ENCODE measurements at regions not wholly inside any gene's neighbourhood (a gene's known extent, or its start where the extent isn't known, plus 50 kb on each side); places are given as distances from the start of the nearest gene placed in this dataset.

GRCh38 chr15:59751552-59752413 lies 62.7 kb upstream of the BNIP2 start:
- ChIA-PET CTCF (interaction anchor here (0.6 to 1.3 kb wide), 5 partner anchors 10 to 576 kb away, joined by 3 to 5 read pairs (median 4); no protein-coding TSS in a partner anchor), RAD21 (ENCODE audit: low non-redundant PET in 1 of 2, low total read pairs in 2 of 2, uncharacterized antibody in 2 of 2, unreplicated experiment in 2 of 2) (no interaction called here), POLR2A (no interaction called here)
- Histone ChIP-seq H3K79me2 (ENCODE audit: insufficient read depth, low read length) (no peaks in the 10 kb centered on the region), H3K27ac (ENCODE audit: low read depth, low read length) (no peak overlapping the region), H3K27me3 (ENCODE audit: insufficient read depth, low read length) (peaks cover 59% of the 10 kb centered on the region), H3K4me1 (ENCODE audit: control insufficient read depth in 1 of 2, insufficient read depth in 2 of 2, low read length in 2 of 2) (no peaks in the 10 kb centered on the region), H3K9me3 (ENCODE audit: control insufficient read depth in 1 of 2, insufficient read depth in 1 of 2, low read depth in 1 of 2, low read length in 2 of 2) (no peaks in the 10 kb centered on the region), H4K20me1 (ENCODE audit: insufficient read depth) (no peaks in the 10 kb centered on the region), H3K36me3 (ENCODE audit: control insufficient read depth in 1 of 2, insufficient read depth in 2 of 2, low read length in 2 of 2) (no peaks in the 10 kb centered on the region), H3K9ac (ENCODE audit: low read length) (no peak overlapping the region), H3K4me2 (ENCODE audit: low read length) (no peak overlapping the region), H3K4me3 (replicated peaks in 1 of 2; ENCODE audit: low read depth in 1 of 2, low read length in 2 of 2) (no peak overlapping the region), H3K9me2 (ENCODE audit: insufficient read depth) (no peaks in the 10 kb centered on the region), H2AFZ (ENCODE audit: low read depth, low read length, poor library complexity, severe bottlenecking) (no peak overlapping the region)
- intact Hi-C loops (cut with micrococcal nuclease) = loop anchor here (10.0 kb wide), 1 partner anchor 773 kb away; no protein-coding TSS in a partner anchor
- DNase-seq (ENCODE audit: low read depth, low spot score) (peak; percentile 10), ATAC-seq (peak; percentile 73)
- BruUV-seq (replicated peaks) = no TSS peak
- TF ChIP-seq, protein P1, sequence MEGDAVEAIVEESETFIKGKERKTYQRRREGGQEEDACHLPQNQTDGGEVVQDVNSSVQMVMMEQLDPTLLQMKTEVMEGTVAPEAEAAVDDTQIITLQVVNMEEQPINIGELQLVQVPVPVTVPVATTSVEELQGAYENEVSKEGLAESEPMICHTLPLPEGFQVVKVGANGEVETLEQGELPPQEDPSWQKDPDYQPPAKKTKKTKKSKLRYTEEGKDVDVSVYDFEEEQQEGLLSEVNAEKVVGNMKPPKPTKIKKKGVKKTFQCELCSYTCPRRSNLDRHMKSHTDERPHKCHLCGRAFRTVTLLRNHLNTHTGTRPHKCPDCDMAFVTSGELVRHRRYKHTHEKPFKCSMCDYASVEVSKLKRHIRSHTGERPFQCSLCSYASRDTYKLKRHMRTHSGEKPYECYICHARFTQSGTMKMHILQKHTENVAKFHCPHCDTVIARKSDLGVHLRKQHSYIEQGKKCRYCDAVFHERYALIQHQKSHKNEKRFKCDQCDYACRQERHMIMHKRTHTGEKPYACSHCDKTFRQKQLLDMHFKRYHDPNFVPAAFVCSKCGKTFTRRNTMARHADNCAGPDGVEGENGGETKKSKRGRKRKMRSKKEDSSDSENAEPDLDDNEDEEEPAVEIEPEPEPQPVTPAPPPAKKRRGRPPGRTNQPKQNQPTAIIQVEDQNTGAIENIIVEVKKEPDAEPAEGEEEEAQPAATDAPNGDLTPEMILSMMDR (IDR thresholded peaks at IDR 0.05 in 2 of 3, conservative IDR thresholded peaks at IDR 0.05 in 1 of 3; ENCODE audit: borderline replicate concordance in 1 of 3, insufficient read depth in 1 of 3, low read depth in 2 of 3, low read length in 2 of 3) = peak; percentile 14 to 39 (median 32); a peak in 3 of 6 replicates
- TF ChIP-seq SIN3A (IDR thresholded peaks at IDR 0.05; ENCODE audit: low read depth) = no peak
- peak; percentile 35; the same call in 1 of the 2 replicates for TF ChIP-seq RAD21 (IDR thresholded peaks at IDR 0.05; ENCODE audit: low read depth)

DNA sequence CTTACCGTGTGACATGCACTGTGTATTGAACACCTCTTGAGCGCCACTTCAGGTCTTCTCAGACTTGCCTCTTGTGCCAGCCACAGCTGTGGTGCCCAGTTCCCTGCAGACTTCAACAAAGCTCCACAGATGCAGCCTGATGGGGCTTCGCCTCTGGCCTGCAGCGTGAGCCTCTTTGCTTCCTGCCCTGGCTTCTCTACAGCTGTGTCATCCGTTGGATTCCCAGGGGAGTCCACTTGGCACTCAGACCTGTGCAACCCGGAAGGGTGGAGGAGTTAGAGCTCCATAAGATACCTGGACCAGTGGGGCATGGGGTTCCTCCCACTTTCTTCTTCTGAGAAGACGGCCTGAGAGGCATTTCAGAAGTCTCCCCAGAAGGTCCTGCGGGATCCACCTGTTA lies 57.7 kb upstream of the BNIP2 start:
- DNase-seq (ENCODE audit: low read depth, low spot score) (no peak), ATAC-seq (no peak)
- peaks cover 48% of the 10 kb centered on the region for H3K27me3 ChIP-seq (ENCODE audit: insufficient read depth, low read length)
- no peak overlapping the region for H3K4me2 ChIP-seq (ENCODE audit: low read length)
- no peaks in the 10 kb centered on the region for H3K9me2 ChIP-seq (ENCODE audit: insufficient read depth)
- BruUV-seq (replicated peaks) = no TSS peak
- no peaks in the 10 kb centered on the region for H3K36me3 ChIP-seq (ENCODE audit: control insufficient read depth in 1 of 2, insufficient read depth in 2 of 2, low read length in 2 of 2)
- H3K9me3 ChIP-seq (ENCODE audit: control insufficient read depth in 1 of 2, insufficient read depth in 1 of 2, low read depth in 1 of 2, low read length in 2 of 2) = peaks cover 0 to 6% of the 10 kb centered on the region in 2 experiments; a peak in 1 of 4 replicates
- intact Hi-C loops (cut with micrococcal nuclease) = no loop called here
- H3K4me1 ChIP-seq (ENCODE audit: control insufficient read depth in 1 of 2, insufficient read depth in 2 of 2, low read length in 2 of 2) = no peaks in the 10 kb centered on the region
- TF ChIP-seq EGR1 (IDR thresholded peaks at IDR 0.05; ENCODE audit: low read depth) = no peak
- TF ChIP-seq, protein P1 (IDR thresholded peaks at IDR 0.05 in 2 of 3, conservative IDR thresholded peaks at IDR 0.05 in 1 of 3; ENCODE audit: borderline replicate concordance in 1 of 3, insufficient read depth in 1 of 3, low read depth in 2 of 3, low read length in 2 of 3) = no peak
- TF ChIP-seq ZBTB33 (IDR thresholded peaks at IDR 0.05; ENCODE audit: extremely low read depth, insufficient replicate concordance, low read length) = no peak
- TF ChIP-seq POLR2AphosphoS5 (IDR thresholded peaks at IDR 0.05; ENCODE audit: low read depth, low read length) = no peak
- POLR2A ChIA-PET = no interaction called here
- no peak overlapping the region for H3K27ac ChIP-seq (ENCODE audit: low read depth, low read length)
- H3K9ac ChIP-seq (ENCODE audit: low read length) = no peak overlapping the region
- H3K79me2 ChIP-seq (ENCODE audit: insufficient read depth, low read length) = no peaks in the 10 kb centered on the region
- no peak overlapping the region for H2AFZ ChIP-seq (ENCODE audit: low read depth, low read length, poor library complexity, severe bottlenecking)
- no peak overlapping the region for H3K4me3 ChIP-seq (replicated peaks in 1 of 2; ENCODE audit: low read depth in 1 of 2, low read length in 2 of 2)
- CTCF ChIA-PET = no interaction called here
- H4K20me1 ChIP-seq (ENCODE audit: insufficient read depth) = no peaks in the 10 kb centered on the region
- RAD21 ChIA-PET (ENCODE audit: low non-redundant PET in 1 of 2, low total read pairs in 2 of 2, uncharacterized antibody in 2 of 2, unreplicated experiment in 2 of 2) = no interaction called here

All from HCT116 (cell line).